GM19025 (cell line): ENCODE measurements at regions not wholly inside any gene's neighbourhood (a gene's known extent, or its start where the extent isn't known, plus 50 kb on each side); places are given as distances from the start of the nearest gene placed in this dataset.
"Not testable (repeated sequence)": the region's sequence is repeated elsewhere in the genome, so short reads cannot be mapped to it uniquely, and the experiment has no call there.

Experiments used
- ATAC-seq: cut with Tn5 transposase; IDR thresholded peaks from one replicate; pipeline ENCODE4 v1.9.1; 2021; ENCODE audit warnings: mild to moderate bottlenecking, low read depth, moderate library complexity; ENCODE audit not compliant: unreplicated experiment

DNA sequence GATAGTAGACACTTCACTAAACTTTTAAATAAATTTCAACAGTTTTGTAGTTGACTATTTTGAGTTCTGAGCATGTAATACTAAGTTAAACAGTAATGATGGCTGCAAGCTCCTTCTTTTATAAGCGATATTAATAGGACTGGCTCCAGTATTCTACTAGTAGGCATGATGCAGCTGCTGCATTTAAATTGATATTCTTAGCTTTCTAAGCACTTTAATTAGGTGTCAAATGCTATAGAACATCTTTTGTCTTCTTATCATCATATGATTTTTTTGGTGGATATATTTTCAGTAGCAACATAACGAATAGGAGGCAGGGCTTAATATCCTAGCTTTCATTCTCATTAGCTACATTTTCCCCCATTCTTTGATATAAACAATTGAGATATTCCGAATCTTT lies 141.1 kb downstream of the FBXO4 start:
- no peak for ATAC-seq

DNA sequence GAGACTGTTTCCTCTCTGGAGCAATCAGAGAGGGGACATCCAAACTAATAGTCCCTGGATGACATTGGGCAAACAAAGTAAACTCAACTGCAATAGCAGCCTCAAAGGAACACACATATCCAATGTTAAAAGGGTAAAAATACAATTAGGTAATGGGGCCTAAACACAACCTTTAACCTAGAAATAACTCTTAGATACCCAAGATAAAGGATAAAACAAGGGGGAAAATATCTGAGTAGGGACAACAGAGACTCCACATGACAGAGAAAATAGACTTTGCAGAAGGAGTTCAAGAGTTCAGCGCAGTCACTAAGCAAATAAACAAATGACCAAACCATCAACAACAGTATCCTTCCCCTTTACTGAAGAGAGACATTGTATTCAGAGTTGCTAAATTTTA lies 149.3 kb downstream of the FBXO4 start:
- no peak for ATAC-seq

DNA sequence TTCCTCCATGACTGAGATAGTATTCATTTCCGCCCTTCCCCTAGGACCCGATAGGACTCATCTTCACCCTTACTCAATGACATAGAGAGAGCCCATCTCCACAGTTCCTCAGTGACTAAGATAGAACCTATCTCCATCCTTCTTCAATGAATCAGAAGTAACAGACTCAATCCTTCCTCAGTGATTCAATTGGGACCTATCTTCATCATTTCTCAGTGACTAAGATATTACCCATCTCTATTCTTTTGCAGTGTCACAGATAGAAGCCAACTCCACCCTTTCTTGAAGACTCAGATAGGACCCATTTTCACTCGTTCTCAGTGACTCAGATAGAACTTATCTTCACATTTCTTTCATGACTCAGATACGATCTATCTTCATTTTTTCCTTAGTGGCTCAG lies 164.6 kb downstream of the FBXO4 start:
- no peak for ATAC-seq

DNA sequence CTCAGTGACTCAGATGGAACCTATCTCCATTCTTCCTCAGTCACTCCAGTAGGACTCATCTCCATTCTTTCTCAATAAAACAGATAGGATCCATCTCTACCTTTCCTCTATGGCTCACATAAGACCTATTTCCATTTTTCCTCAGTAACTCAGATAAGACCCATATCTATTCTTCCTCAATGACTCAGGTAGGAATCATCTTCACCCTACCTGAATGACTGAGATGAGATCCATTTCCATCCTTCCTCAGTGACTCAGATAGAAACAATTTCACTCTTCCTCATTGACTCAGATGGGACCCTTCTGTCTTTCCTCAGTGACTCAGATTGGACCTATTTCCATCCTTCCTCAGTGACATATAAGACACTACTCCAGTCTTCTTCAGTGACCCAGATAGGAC lies 165.1 kb downstream of the FBXO4 start:
- no peak for ATAC-seq

DNA sequence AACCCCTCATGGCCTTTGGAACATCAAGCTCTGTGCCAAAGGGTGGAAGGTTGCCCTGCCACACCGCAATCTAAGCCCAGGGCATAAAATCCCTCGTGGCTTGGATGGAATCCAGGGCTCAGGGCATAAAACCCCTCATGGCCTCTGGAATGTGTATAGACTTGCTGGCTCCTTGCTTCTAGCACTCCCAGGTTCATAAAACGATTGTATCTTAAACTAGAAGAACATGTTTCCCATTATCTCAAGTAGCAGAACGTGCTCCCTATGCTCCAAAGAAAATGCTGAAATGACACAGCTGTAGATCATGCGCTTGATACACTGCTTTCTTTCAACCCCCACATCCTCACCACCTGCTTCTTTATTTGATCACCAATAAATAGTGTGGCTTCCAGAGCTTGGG lies 174.8 kb downstream of the FBXO4 start:
- not testable (repeated sequence) for ATAC-seq

DNA sequence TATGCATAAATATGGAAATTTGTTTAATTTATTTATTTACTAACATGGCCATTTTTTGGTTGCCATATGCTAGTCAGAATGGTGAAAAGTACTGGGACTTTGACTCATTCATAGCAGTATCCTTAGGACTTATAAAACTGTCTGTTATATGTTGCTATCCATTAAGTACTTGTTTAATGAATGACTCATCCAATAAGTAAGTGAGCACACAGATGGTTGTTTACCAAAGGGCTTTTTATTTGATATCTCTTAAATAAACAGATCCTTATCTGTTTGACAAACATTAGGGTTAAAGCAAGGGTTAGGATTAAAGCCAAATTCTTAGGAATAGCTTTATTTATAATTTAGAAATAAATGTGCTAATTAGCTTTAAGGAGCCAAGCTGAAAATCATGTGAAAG lies 183.4 kb downstream of the FBXO4 start:
- no peak for ATAC-seq

DNA sequence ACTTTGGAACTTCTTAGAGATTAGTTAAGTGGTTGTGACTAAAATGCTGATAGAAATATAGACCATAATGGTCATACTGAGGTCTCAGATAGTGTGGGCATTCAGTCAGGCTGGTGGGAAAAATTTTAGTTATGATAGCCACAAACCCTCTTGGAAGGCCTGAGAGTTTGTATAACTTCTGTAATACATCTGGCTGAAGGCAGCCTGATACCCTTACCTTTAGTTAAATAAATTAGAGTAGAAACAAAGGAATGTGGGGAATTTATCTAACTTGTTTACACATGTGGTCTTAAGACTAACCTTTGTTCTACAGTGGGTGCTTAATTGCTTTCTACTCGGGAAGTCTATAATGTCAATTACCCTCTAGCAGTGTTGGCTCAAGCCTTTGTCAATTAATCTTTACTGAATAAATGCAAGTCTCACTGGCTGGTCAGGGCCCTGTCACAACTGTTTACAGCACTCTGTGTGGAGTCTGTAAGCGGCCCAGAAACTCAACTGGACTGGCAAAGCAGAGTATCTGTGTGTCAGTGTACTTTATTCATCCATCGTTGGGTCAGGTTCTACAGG lies 184.0 kb downstream of the FBXO4 start:
- ATAC-seq: no peak

DNA sequence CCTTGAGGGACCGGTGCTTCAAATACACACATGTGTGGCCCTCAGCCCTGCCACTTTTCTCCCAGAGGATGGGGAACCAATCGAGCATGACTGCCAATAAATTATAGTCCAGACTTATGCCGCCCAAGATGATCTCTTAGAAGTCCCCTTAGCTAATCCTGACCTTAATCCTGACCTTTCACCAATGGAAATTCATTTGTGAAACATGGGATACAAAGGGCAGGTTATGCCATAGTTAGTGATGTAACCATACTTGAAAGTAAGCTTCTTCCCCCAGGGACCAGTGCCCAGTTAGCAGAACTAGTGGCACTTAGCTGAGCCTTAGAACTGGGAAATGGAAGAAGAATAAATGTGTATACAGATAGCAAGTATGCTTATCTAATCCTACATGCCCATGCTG lies 190.6 kb downstream of the FBXO4 start:
- ATAC-seq: not testable (repeated sequence)

DNA sequence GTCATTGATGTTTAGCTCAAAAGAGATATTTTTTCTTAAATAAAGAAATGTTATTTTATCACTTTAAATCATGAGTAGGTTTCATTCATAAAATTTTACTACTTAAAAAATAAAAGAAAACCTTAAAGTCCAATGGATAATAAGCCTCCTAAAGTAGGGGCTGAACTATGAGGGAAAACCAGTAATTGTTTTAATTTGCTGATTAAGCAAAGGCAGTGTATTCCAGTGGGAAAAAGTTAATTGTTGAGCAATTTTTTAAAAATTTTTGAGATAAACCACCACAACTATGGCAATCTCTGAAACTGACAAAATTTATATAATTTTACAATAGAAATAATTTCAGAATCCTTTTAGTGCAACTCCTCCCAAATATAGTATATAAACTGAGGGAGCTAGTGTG lies 195.0 kb downstream of the FBXO4 start:
- ATAC-seq: no peak

DNA sequence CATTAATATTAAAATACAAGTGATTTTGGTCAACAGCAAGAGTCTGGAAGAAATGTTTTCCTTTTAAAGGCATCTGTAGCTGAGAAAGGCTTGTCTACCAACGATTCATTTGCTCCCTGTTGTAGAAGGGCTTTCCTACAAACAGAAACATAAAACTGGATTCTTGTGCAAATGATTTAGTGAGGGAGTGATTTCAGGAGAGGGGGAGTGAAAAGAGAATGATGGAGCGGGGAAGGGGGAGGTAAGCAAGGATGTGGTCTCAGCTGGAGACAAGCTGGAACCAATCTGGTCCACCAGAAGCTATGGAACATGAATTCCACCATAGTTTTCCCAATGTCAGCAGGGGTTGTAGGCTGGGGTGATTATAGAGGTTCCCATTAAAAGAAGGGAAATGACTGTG lies 196.3 kb downstream of the FBXO4 start:
- ATAC-seq: no peak

DNA sequence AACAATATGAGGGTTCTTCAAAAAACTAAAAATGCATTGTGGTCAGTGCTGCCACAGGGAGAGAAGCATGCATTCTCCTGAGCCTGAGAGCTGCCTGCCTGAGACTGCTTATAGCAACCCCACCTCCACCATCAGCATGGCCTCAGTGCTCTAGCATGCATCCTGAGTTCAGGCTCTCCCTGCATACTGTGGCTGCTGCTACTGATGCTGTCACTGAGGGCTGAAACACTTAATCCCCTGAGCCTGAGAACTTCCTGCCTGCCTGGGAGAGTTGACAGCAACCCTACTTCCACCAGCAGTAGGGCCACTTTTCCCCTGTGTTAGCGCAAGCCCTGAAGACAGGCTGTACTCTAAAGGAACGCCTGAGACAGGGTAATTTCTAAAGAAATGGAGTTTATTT lies 206.0 kb downstream of the FBXO4 start:
- no peak for ATAC-seq

DNA sequence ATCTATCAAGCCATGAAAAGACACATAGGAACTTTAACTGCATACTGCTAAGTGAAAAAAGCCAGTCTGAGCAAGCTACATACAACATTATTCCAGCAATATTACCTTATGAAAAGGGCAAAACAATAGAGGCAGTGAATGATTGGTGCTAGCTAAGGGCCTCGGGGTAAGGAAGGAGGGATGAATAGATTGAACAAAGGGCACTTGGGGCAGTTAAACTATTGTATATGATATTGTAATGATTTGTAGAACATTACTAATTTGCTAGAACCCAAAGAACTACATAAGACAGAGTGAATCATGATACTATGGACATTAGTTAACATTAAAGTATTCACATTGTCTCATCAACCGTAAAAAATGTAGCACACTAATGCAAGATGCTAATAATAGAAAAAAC lies 218.3 kb downstream of the FBXO4 start:
- ATAC-seq: no peak

DNA sequence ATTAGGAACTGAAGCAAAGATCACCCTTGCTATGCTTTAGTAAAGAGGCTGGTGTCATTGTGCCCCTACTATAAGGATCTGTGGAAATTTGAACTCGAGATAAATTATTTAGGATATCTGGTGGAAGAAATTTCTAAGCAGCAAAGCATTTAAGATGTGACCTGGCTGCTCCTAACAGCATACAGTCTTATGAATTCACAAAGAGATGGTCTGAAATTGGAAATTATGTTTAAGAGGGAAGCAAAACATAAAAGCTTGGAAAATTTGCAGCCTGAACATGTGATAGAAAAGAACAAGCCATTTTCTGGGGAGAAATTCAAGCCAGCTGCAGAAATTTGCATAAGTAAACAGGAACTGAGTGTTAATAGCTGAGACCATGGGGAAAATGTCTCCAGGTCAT lies 223.7 kb downstream of the FBXO4 start:
- no peak for ATAC-seq

DNA sequence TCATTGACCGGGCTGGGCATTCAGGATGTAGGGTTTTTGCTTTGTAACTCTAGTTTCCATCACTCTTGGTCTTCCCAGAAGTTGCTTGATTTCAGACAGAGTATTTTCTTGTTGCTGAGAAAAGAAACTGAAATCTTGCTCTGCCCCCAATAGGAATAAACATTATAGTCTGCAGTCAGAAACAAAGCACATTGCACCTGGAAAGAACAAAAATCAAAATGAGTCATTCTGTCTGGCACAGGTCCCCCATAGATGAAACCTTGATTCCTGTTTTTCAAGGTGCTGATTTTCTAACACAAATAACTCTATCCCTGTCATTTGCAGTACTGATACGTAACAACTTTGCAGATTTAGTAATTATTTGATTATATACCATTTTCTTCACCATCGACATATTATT lies 232.1 kb downstream of the FBXO4 start:
- no peak for ATAC-seq

DNA sequence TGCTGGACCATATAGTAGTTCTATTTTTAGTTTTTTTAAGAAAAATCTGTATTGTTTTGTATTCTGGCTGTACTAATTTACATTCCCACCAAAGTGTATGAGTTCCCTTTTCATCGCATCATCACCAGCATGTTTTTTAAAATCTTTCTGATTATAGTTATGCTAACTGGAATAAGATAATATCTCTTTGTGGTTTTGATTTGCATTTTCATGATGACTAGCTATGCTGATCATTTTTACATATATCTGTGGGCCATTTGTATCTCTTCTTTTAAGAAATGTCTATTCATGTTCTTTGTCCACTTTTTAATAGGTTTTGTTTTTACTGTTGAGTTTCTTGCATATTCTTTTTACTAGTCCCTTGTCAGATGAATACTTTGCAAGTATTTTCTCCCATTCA lies 238.0 kb downstream of the FBXO4 start:
- ATAC-seq: no peak

DNA sequence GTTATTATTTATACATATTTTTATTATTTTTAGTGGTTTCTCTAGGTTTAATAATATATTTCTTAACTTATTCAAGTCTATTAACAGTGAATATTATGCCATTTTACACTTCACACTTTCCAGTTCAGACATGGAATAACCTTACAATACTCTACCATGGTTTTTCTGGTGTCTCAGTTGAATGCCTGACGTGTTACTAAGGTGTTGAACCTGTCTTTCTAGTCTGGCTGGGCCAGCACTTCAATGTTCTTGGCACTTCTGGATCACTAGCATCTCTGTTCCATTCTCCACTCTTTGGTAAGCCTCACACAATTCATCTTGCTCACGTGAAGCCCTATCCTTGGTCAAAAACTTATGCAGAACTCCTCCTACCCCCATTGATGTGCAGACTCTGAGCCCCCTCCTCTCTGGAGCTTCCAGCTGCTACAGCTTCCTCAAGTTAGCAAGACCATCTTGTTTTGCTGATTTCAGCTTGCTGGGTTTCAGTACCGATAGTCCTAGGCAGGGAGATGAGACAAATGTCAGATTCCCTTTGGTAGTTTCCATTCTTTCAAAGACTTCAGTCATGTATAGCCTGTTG lies 243.1 kb downstream of the FBXO4 start:
- no peak for ATAC-seq

DNA sequence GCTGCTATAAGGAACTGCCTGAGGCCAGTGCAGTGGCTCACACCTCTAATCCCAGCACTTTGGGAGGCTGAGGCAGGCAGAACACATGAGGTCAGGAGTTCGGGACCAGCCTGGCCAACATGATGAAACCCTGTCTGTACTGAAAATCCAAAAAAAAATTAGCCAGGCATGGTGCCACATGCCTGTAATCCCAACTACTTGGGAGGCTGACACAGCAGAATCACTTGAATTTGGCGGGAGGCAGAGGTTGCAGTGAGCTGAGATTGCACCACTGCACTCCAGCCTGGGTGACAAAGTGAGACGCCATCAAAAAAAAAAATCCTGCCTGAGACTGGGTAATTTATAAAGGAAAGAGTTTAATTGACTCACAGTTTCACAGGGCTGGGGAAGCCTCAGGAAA lies 247.1 kb upstream of the GHR start:
- ATAC-seq: not testable (repeated sequence)

DNA sequence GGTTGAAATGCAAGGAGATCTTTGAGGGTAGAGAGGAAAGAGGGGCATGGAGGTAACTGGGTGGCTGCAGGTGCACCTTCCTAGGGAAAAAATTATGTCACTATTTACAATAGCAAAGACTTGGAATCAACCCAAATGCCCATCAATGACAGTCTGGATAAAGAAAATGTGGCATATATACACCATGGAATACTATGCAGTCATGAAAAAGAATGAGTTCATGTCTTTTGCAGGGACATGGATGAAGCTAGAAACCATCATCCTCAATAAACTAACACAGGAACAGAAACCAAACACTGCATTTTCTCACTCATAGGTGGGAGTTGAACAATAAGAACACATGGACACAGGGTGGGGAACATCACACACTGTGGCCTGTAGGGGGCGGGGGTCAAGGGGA lies 243.4 kb upstream of the GHR start:
- ATAC-seq: not testable (repeated sequence)

DNA sequence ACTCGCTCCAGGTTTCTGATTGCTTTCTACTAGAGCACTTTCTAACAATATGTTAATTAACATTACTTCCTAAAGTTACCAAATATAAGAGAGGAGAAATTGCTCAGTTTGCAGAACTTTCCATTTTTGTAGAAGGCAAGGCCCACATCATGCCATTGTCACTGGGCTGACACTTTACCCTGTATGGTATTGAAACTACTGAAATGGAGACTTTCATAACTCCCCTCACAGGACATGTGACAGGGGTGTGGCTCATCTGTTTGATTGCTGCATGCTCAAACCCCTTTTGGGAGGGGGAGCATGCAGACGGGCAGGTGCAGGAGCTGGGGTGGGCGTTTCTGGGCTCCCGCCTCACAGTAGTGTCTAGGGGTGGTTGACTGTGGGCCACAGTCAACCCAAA lies 206.3 kb upstream of the GHR start:
- ATAC-seq: no peak

DNA sequence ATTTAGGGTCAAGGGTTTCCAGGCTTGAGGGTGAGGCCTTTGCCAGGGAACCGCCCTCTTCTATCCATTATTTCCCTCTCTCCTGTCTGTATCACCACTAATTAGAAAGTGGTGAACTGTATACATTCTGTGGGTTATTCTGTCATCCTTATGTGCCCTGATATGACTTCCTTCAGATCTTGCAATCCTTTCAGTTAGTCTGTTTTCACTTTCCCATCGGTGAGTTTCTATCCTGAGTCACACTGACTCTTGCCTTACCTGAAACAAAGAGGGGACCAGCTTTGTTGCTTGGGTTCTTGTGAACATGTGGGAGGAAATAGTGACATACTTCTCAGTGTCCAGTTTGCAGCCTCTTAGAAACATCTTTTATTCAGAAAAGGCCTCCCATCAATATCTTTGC lies 205.4 kb upstream of the GHR start:
- no peak for ATAC-seq

DNA sequence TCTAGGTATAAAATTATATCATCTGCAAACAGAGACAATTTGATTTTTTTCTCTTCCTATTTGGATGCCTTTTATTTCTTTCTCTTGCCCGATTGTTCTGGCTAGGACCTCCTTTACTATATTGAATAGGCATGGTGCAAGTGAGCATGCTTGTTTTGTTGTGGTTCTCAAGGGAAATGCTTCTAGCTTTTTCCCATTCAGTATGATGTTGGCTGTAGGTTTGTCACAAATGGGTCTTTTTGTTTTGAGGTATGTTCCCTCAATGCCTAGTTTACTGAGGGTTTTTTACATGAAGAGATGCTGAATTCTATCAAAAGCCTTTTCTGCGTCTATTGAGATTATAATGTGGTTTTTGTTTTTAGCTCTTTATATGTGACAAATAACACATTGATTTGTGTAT lies 198.2 kb upstream of the GHR start:
- ATAC-seq: no peak

DNA sequence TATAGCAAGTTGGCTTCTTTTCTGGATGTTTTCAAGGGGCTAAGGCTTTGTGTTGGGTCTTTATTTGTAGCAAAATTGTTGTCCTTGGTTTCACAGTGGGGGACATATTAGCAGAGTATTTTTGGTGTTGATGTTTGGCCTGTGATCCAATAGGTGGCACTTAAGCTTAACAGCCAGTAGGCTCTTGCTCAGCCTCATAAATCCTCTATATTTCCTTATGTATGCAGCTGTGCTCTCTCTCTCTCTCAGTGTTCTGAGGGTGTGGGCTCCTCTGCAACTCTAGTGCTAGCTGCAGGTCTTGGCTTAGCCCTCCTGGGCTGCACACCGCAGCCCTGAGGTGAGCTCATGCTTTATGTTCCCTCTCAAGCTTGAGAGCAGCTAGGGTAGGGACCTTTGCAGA lies 195.0 kb upstream of the GHR start:
- ATAC-seq: no peak

DNA sequence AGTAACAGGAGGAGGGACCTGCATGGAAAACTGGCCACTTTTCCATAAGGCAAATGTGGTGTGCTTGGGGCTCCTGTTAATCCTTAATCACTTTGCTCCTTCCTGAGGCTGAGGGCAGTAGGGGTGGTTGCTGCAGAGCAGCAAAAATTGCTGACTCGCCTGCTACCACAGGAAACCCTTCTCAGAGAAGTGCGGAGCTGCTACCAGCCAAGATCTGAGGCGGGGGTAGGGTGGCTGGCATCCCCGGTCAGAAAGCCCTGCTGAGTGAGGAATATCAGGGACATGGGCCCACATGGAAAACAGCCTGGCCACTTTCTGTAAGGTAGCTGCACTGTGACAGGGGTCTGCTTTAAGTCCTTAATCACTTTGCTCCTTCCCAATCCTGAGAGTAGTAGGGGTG lies 192.4 kb upstream of the GHR start:
- no peak for ATAC-seq
